Motor neuron (in vitro differentiated cells): ENCODE measurements at regions not wholly inside any gene's neighbourhood (a gene's known extent, or its start where the extent isn't known, plus 50 kb on each side); places are given as distances from the start of the nearest gene placed in this dataset.

Experiments
- ATAC-seq, 8 experiments: fragments of 200-7000 bp; cut with Tn5 transposase; replicated peaks in 6 of 8; 2 replicates each; pipeline ENCODE4 v1.8.0; 2021; ENCODE audit warnings: mild to moderate bottlenecking in 8 of 8, moderate library complexity in 8 of 8
- H3K27ac ChIP-seq, 2 donors: fragments of 250-450 bp; sonication (Bioruptor Pico); 2 replicates each; pipeline ENCODE4 v1.9.0; 2021; ENCODE audit warnings: antibody characterized with exemption in 2 of 2, mild to moderate bottlenecking in 2 of 2, moderate library complexity in 1 of 2
- H3K4me1 ChIP-seq, 2 donors: fragments of 250-450 bp; sonication (Bioruptor Pico); replicated peaks in 1 of 2; 2 replicates each; pipeline ENCODE4 v1.6.1; 2021; ENCODE audit warnings: antibody characterized with exemption in 2 of 2, mild to moderate bottlenecking in 2 of 2, moderate library complexity in 1 of 2
- H3K4me3 ChIP-seq, 5 donors: fragments of 250-450 bp; sonication (Bioruptor Pico); 2 replicates each; pipeline ENCODE4 v1.9.0; 2021; ENCODE audit warnings: antibody characterized with exemption in 5 of 5, mild to moderate bottlenecking in 5 of 5, moderate library complexity in 4 of 5
- WGBS, 10 experiments: fragments of 450-650 bp; shearing (Covaris generic); methylation state at CpG; one replicate each; pipeline ENCODE4 v1.0.0; 2022; 5-methylcytosine and 5-hydroxymethylcytosine counted together
- in situ Hi-C, 9 experiments: fragments of 400-800 bp; cut with MboI; loops; one replicate each; pipeline ENCODE4 v1.15.0; 2021; ENCODE audit warnings: low sequenced_read_pairs in 9 of 9, low pct_unique_long_range_greater_than_20kb in 2 of 9; ENCODE audit not compliant: unreplicated experiment in 9 of 9

- no peak for ATAC-seq
- in situ Hi-C loops = no loop called here
- no peak overlapping the region for H3K4me3 ChIP-seq
- WGBS, 10 experiments = 21 to 61% (median 33%) methylated on average over 1 to 5 of the region's 5 CpGs; no CpG with 5 or more reads in 3 of the 10 experiments
- H3K4me1 ChIP-seq = peaks cover 8 to 9% of the 10 kb centered on the region in 2 donors
- no peak overlapping the region for H3K27ac ChIP-seq
Measured at GRCh38 chr15:98127586-98127985, 167.1 kb downstream of the ARRDC4 start.

DNA sequence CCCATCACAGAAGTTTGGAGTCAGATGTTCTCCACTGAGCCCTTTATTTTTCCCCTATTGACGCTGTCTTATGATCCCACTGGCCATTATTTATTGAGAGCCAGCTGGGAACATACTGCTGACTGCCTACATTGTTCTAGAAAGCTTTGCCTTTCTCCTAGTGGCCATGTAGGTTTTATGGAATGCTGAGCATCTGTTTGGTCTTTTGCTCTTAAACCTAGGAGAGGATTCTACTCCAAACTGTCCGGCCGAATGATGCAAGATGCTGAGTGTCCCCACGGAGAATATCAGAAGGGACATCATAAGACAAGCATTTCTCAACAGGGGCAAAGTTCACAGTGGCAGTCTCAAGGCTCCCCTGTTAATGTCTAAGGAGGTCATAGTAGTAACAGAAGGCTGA lies 171.4 kb downstream of the ARRDC4 start:
- in situ Hi-C loops = no loop called here
- ATAC-seq = peak in 1 of 8 experiments; percentile 37
- WGBS, 10 experiments = 17 to 91% (median 76%) methylated on average over 1 to 4 of the region's 4 CpGs; no CpG with 5 or more reads in 3 of the 10 experiments
- Histone ChIP-seq H3K4me3 (no peak overlapping the region), H3K27ac (no peak overlapping the region), H3K4me1 (peaks cover 9 to 12% of the 10 kb centered on the region in 2 donors)

DNA sequence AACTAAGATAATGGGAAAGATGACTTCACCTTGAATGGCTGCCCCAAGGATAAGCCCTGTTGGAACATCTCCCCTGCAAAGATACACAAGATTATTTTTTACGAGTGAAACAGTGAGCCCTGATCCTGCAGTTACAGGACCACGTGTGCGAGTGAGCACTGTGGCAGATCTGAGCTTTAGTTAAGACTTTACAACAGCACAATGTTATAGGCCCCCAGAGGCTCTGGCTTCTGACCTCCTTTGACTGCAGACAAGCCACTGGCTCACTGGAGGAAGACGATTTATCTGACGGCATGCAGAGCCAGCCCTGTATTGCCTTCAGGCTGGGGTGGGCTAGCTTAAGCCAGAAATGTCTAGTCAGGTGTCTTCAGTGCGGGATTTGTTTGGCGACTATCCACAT lies 174.4 kb downstream of the ARRDC4 start:
- 50 to 100% (median 63%) methylated on average over 1 to 6 of the region's 7 CpGs; no CpG with 5 or more reads in 5 of the 10 experiments for WGBS, 10 experiments
- no peak overlapping the region for H3K4me3 ChIP-seq
- ATAC-seq = peak in 3 of 8 experiments; percentile 47 to 55 (median 54)
- peaks cover 9 to 12% of the 10 kb centered on the region in 2 donors for H3K4me1 ChIP-seq
- in situ Hi-C loops = no loop called here
- no peak overlapping the region for H3K27ac ChIP-seq

DNA sequence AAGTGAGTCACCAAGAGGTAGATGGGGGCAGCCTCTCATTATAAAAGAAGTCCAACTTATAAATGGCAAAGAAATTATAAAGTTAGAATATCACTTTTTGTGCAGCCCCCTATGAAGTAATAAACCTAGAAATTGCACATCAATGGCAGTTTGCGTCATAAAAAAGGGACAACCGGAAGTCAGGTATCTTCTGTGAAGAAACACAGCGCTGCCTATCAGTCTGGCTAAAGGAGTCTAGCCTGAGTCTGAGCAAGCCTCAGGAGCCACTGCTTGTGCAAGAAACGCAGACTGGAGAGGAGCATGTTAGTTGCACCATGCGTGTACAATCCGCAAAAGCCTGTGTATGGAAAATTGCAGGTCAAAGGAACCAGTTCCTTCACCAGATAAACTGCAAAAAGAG lies 178.4 kb downstream of the ARRDC4 start:
- in situ Hi-C loops = no loop called here
- no peak overlapping the region for H3K27ac ChIP-seq
- WGBS, 10 experiments = 51 to 100% (median 89%) methylated on average over 2 to 6 of the region's 6 CpGs
- H3K4me3 ChIP-seq = no peak overlapping the region
- ATAC-seq = no peak
- peaks cover 0 to 3% of the 10 kb centered on the region in 2 donors for H3K4me1 ChIP-seq

GRCh38 chr15:98139337-98139736 lies 178.8 kb downstream of the ARRDC4 start:
- no peak overlapping the region for H3K4me3 ChIP-seq
- no peak overlapping the region for H3K27ac ChIP-seq
- in situ Hi-C loops = no loop called here
- H3K4me1 ChIP-seq = peaks cover 0 to 3% of the 10 kb centered on the region in 2 donors
- ATAC-seq = no peak
- 34 to 100% (median 83%) methylated on average over 1 to 4 of the region's 4 CpGs; no CpG with 5 or more reads in 2 of the 10 experiments for WGBS, 10 experiments

GRCh38 chr15:98142572-98142971 lies 182.1 kb downstream of the ARRDC4 start:
- Histone ChIP-seq H3K4me1 (peaks cover 0 to 4% of the 10 kb centered on the region in 2 donors), H3K4me3 (no peak overlapping the region), H3K27ac (no peak overlapping the region)
- WGBS, 10 experiments = 29 to 100% (median 78%) methylated on average over 1 to 2 of the region's 2 CpGs; no CpG with 5 or more reads in 4 of the 10 experiments
- ATAC-seq = peak in 1 of 8 experiments; percentile 65
- in situ Hi-C loops = no loop called here

DNA sequence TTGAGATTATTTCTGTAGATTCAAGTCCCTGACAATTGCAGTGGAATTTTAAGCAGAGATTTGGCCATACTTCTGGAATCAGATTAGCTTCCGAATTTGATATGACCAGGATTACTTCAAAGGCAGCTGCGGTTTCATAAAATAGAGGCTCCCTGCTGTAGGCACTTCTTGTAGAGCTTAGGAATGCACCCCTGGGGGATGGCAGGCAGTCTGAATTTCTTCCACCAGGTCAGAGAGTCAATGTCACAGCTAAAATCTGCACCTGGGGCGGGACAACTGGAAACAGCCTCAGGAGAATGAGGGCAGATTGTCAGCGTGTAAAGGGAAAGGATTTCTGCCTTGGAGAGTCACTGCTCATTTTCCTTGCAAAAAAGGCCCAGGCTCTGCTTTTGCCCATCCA lies 182.6 kb downstream of the ARRDC4 start:
- H3K4me3 ChIP-seq = no peak overlapping the region
- H3K4me1 ChIP-seq = peaks cover 0 to 4% of the 10 kb centered on the region in 2 donors
- no peak overlapping the region for H3K27ac ChIP-seq
- WGBS, 10 experiments = 52 to 92% (median 81%) methylated on average over 2 to 4 of the region's 4 CpGs; no CpG with 5 or more reads in 2 of the 10 experiments
- ATAC-seq = no peak
- in situ Hi-C loops = no loop called here

DNA sequence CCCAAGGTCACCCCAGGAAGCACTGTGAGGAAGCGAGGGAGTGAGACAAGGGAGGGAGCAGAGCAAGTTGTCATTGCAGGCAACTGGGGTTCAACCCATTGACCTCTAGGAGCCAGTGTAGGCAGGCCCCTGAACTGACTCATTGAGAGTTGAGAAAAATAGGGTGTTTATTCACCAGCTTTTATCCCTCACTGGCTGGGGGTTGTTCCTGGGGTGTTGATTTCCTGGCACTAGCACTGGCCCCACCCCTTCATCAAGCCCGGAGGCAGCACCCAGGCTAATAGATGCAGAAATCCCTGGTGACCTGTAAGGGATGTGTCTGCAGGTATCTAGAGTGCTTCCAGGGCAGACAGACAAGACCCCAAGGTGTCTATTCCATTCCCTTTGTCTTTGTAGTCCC lies 183.9 kb downstream of the ARRDC4 start:
- H3K4me3 ChIP-seq = no peak overlapping the region
- H3K27ac ChIP-seq = no peak overlapping the region
- H3K4me1 ChIP-seq = peaks cover 0 to 4% of the 10 kb centered on the region in 2 donors
- WGBS, 10 experiments = 40 to 86% (median 73%) methylated on average over 1 to 2 of the region's 2 CpGs; no CpG with 5 or more reads in 6 of the 10 experiments
- no peak for ATAC-seq
- in situ Hi-C loops = no loop called here

- 13 to 88% (median 74%) methylated on average over 4 to 16 of the region's 17 CpGs; no CpG with 5 or more reads in 1 of the 10 experiments for WGBS, 10 experiments
- H3K27ac ChIP-seq = no peak overlapping the region
- in situ Hi-C loops = no loop called here
Measured at GRCh38 chr15:98146031-98146820, 185.7 kb downstream of the ARRDC4 start.

GRCh38 chr15:98147415-98147814 lies 186.9 kb downstream of the ARRDC4 start:
- H3K4me1 ChIP-seq = peaks cover 0 to 4% of the 10 kb centered on the region in 2 donors
- no peak overlapping the region for H3K27ac ChIP-seq
- WGBS, 10 experiments = 50 to 100% (median 78%) methylated on average over 1 to 4 of the region's 5 CpGs; no CpG with 5 or more reads in 4 of the 10 experiments
- ATAC-seq = no peak
- no peak overlapping the region for H3K4me3 ChIP-seq
- in situ Hi-C loops = no loop called here

More at GRCh38 chr15:98146031-98146820, 185.7 kb downstream of the ARRDC4 start:
- H3K4me3 ChIP-seq = no peak overlapping the region
- peaks cover 0 to 4% of the 10 kb centered on the region in 2 donors for H3K4me1 ChIP-seq
- peak in 2 of 8 experiments; percentile 36 to 48 for ATAC-seq

- ATAC-seq = no peak
- in situ Hi-C loops = loop anchor here in 1 of 9 experiments (25.0 kb wide), 1 partner anchor 238 kb away; no protein-coding TSS in a partner anchor
- no peak overlapping the region for H3K27ac ChIP-seq
- no peak overlapping the region for H3K4me3 ChIP-seq
- 3 to 93% (median 87%) methylated on average over 2 of the region's 2 CpGs for whole genome bisulfite sequencing, 10 experiments
- peaks cover 0 to 4% of the 10 kb centered on the region in 2 donors for H3K4me1 ChIP-seq
Measured at GRCh38 chr15:98150084-98150483, 189.6 kb downstream of the ARRDC4 start.

DNA sequence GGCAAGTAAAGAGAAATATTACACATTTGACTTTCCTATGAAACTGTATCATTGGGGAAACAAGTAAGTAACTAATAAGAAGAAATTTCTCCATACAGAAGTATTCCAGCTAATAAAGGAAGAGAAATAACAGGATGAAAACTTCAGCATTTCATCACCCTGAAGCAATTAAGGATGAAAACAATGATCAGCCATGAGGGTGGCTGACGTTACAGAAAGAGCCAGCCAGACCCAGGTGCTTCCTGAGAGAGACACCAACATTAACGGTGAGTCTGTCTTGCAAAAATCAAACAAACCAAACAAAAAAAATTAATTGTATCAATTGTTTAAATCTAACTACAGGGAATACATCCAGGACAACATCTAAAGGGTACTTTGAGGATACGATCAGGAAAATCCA lies 190.0 kb downstream of the ARRDC4 start:
- no peak for ATAC-seq
- WGBS, 10 experiments = 12 to 100% (median 57%) methylated on average over 1 to 3 of the region's 3 CpGs
- Histone ChIP-seq H3K4me3 (no peak overlapping the region), H3K4me1 (peaks cover 0 to 4% of the 10 kb centered on the region in 2 donors), H3K27ac (no peak overlapping the region)
- in situ Hi-C loops = loop anchor here in 1 of 9 experiments (25.0 kb wide), 1 partner anchor 238 kb away; no protein-coding TSS in a partner anchor

DNA sequence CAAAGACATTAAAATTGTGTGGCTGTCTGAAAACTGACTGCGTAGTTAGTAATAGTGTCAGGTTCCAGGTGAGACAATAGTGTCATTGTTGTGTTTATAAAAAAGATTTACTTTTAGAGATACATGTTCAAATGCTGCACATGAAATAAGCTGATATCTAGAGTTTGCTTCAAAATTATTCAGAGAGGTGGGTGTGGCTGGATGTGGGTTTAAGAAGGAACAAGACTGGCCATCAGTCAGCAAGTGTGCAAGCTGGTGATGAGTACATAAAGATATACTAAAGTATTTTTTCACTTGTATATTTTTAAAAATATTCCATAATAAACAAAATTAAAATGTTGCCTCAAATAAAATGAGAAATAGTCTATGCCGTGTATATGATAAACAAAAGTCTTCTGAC lies 190.6 kb downstream of the ARRDC4 start:
- in situ Hi-C loops = loop anchor here in 1 of 9 experiments (25.0 kb wide), 1 partner anchor 239 kb away; no protein-coding TSS in a partner anchor
- no peak for ATAC-seq
- Histone ChIP-seq H3K4me3 (no peak overlapping the region), H3K4me1 (peaks cover 0 to 1% of the 10 kb centered on the region in 2 donors), H3K27ac (no peak overlapping the region)
- 43 to 98% (median 87%) methylated on average over 1 to 2 of the region's 2 CpGs for WGBS, 10 experiments
